MM.1S (cell line): ENCODE measurements at regions not wholly inside any gene's neighbourhood (a gene's known extent, or its start where the extent isn't known, plus 50 kb on each side); places are given as distances from the start of the nearest gene placed in this dataset.

Experiments
- CTCF ChIP-seq: fragments of 300-600 bp; sonication (generic); IDR thresholded peaks from 2 replicates; pipeline ENCODE4 v1.5.1; 2016; ENCODE audit warnings: antibody characterized with exemption, low read length, mixed read lengths
- EZH2 ChIP-seq: fragments of 300-600 bp; sonication (generic); optimal IDR thresholded peaks from 2 replicates; pipeline ENCODE3; 2017; ENCODE audit warnings: low read depth, mild to moderate bottlenecking, antibody characterized with exemption, low read length, mixed read lengths

GRCh38 chr1:74937176-74937575 is 197.0 kb upstream of the LHX8 start:
- no peak for TF ChIP-seq CTCF
- TF ChIP-seq EZH2 = no peak
